RWPE1 (cell line): ENCODE measurements at regions not wholly inside any gene's neighbourhood (a gene's known extent, or its start where the extent isn't known, plus 50 kb on each side); places are given as distances from the start of the nearest gene placed in this dataset.

Experiments
- CTCF ChIA-PET: fragments of 350-600 bp; sonication (Branson Sonifier 250); formaldehyde crosslinking; extraction: SDS; loops from one replicate; lab custom pipeline; 2021; lab: Yijun Ruan, JAX
- POLR2A ChIA-PET: fragments of 400-600 bp; formaldehyde crosslinking; extraction: SDS; loops from one replicate; lab custom pipeline; 2020; ENCODE audit warnings: antibody characterized with exemption; ENCODE audit not compliant: low non-redundant PET; lab: Yijun Ruan, JAX
- DNase-seq: peaks from one replicate; pipeline ENCODE4 v3.0.0; 2012; ENCODE audit warnings: low spot score
- H3K27ac ChIP-seq: fragments of 450-650 bp; 2 replicates; pipeline ENCODE4 v1.5.1; 2017
- CTCF ChIP-seq: fragments of 450-650 bp; conservative IDR thresholded peaks from 2 replicates; pipeline ENCODE4 v1.5.1; 2017; ENCODE audit warnings: low read depth, mild to moderate bottlenecking

GRCh38 chr7:45350896-45351295, 193.3 kb downstream of the RAMP3 start:
- no peak for DNase-seq
- POLR2A ChIA-PET = no interaction called here
- TF ChIP-seq CTCF = no peak
- H3K27ac ChIP-seq = no peak overlapping the region
- CTCF ChIA-PET = no interaction called here

GRCh38 chr7:45358287-45358686, 200.7 kb downstream of the RAMP3 start:
- DNase-seq = no peak
- H3K27ac ChIP-seq = no peak overlapping the region
- ChIA-PET CTCF (no interaction called here), POLR2A (no interaction called here)
- TF ChIP-seq CTCF = no peak

- ChIA-PET POLR2A (no interaction called here), CTCF (interaction anchor here (0.6 kb wide), 1 partner anchor 934 kb away, joined by 3 read pairs; no protein-coding TSS in a partner anchor)
- TF ChIP-seq CTCF = no peak
- DNase-seq = no peak
- H3K27ac ChIP-seq = no peak overlapping the region
Observed at GRCh38 chr7:45359250-45359649, 201.7 kb downstream of the RAMP3 start.

DNA sequence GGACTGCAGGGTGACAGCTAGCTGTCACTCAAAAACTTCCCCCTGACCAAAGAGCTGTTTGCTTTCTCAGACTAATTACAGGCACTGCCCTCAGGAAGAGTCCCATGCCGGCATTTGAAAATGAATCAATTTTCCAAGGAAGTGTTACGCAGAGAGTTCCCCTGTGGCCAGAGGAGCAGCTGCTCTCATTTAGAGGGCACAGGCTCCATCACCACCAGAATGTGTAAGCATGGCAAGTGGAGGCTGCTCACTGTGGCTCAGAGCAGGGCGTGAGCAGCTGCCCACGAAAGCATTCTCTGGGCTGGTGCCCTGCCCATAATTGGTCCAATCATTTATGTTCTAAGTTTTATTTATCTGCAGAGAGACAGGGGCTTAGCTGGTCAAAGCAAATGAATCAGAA, 202.2 kb downstream of the RAMP3 start:
- no peak overlapping the region for H3K27ac ChIP-seq
- DNase-seq = no peak
- CTCF ChIA-PET = no interaction called here
- TF ChIP-seq CTCF = no peak
- POLR2A ChIA-PET = no interaction called here

DNA sequence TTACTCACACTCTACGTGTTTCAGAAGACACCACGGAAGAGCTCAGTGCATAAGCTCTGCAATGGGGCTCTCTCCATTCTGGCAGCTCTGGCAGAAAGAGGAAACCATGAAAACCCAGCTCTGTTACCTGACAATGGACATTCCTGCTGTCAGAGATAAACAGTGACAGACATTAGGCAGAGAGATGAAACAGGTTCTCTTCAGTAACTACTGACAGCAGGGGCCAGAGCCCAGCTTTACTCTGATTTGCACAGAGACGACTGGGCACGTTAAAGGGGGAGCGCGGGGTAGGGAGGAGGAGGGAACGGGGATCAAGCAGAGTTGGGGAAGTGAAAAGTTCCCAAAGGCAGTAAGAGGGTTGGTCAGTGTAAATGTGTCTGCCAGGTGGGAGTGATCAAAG, 206.1 kb downstream of the RAMP3 start:
- TF ChIP-seq CTCF = no peak
- H3K27ac ChIP-seq = no peak overlapping the region
- ChIA-PET CTCF (interaction anchor here (0.7 kb wide), 1 partner anchor 170 kb away, joined by 4 read pairs; no protein-coding TSS in a partner anchor), POLR2A (no interaction called here)
- DNase-seq = no peak

DNA sequence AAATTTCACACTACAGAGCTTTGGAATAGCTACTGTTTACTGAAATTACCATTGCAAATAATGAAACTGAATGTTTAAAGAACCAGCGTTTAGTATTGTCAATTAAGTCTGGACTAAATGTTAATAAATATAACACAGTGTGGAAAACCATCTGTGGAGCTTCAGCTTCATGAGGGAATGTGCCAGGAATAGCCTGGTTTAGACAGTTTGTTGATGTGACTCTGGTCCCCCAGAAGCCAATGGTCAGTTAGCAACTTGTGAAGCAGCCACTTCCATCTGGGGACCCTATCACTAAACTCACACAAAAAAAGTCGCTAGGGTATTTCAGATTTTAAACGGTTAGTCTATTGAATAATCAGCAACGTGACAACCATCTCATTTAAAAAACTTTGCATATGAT, 207.8 kb downstream of the RAMP3 start:
- ChIA-PET CTCF (interaction anchor here (0.7 kb wide), 1 partner anchor 23 kb away, joined by 3 read pairs; no protein-coding TSS in a partner anchor), POLR2A (no interaction called here)
- TF ChIP-seq CTCF = no peak
- no peak overlapping the region for H3K27ac ChIP-seq
- no peak for DNase-seq
